Trophoblast cell (in vitro differentiated cells and primary cell): ENCODE measurements at regions not wholly inside any gene's neighbourhood (a gene's known extent, or its start where the extent isn't known, plus 50 kb on each side); places are given as distances from the start of the nearest gene placed in this dataset.

Experiments
- DNase-seq, 2 donors: peaks; one replicate each; pipeline ENCODE4 v3.0.0-alpha.2; 2016
- H2AFZ ChIP-seq: 2 replicates; pipeline ENCODE4 v1.6.1; 2013; ENCODE audit warnings: low read length, moderate library complexity, mild to moderate bottlenecking; ENCODE audit not compliant: insufficient read depth, poor library complexity
- H2AK5ac ChIP-seq: 2 replicates; pipeline ENCODE4 v1.6.1; 2013; ENCODE audit warnings: mild to moderate bottlenecking, low read length
- H2BK120ac ChIP-seq: 2 replicates; pipeline ENCODE4 v1.6.1; 2013; ENCODE audit warnings: low read length, mild to moderate bottlenecking, moderate library complexity; ENCODE audit not compliant: insufficient read depth, poor library complexity
- H2BK12ac ChIP-seq: 2 replicates; pipeline ENCODE4 v1.6.1; 2013; ENCODE audit warnings: mild to moderate bottlenecking, low read length, moderate library complexity
- H2BK5ac ChIP-seq: 2 replicates; pipeline ENCODE4 v1.6.1; 2013; ENCODE audit warnings: low read length, low read depth, moderate library complexity, mild to moderate bottlenecking; ENCODE audit not compliant: poor library complexity
- H3K14ac ChIP-seq: 2 replicates; pipeline ENCODE4 v1.6.1; 2013; ENCODE audit warnings: mild to moderate bottlenecking, low read length
- H3K18ac ChIP-seq: 2 replicates; pipeline ENCODE4 v1.6.1; 2013; ENCODE audit warnings: mild to moderate bottlenecking, low read length
- H3K23ac ChIP-seq: 2 replicates; pipeline ENCODE4 v1.6.1; 2013; ENCODE audit warnings: low read length
- H3K27ac ChIP-seq: 2 replicates; pipeline ENCODE4 v1.5.1; 2013; ENCODE audit warnings: low read depth, mild to moderate bottlenecking, inconsistent platforms, low read length, moderate library complexity
- H3K27me3 ChIP-seq: 2 replicates; pipeline ENCODE4 v1.6.1; 2013; ENCODE audit warnings: inconsistent platforms, mild to moderate bottlenecking, low read length, moderate library complexity; ENCODE audit not compliant: insufficient read depth
- H3K36me3 ChIP-seq, 2 experiments: 1 replicate in 1 of 2; 2 replicates in 1 of 2; pipeline ENCODE4 v1.6.1; 2013; ENCODE audit warnings: low read length in 2 of 2, mild to moderate bottlenecking in 2 of 2, moderate library complexity in 1 of 2; ENCODE audit not compliant: insufficient read depth in 2 of 2, control insufficient read depth in 1 of 2
- H3K4ac ChIP-seq: 2 replicates; pipeline ENCODE4 v1.6.1; 2013; ENCODE audit warnings: low read depth, mild to moderate bottlenecking, low read length, moderate library complexity
- H3K4me1 ChIP-seq, 2 experiments: 1 replicate in 1 of 2; 2 replicates in 1 of 2; pipeline ENCODE4 v1.6.1; 2013; ENCODE audit warnings: low read length in 2 of 2, mild to moderate bottlenecking in 2 of 2, moderate library complexity in 1 of 2; ENCODE audit not compliant: insufficient read depth in 2 of 2, control insufficient read depth in 1 of 2
- H3K4me2 ChIP-seq: 2 replicates; pipeline ENCODE4 v1.6.1; 2013; ENCODE audit warnings: inconsistent platforms, mild to moderate bottlenecking, low read length, moderate library complexity
- H3K4me3 ChIP-seq: 2 replicates; pipeline ENCODE4 v1.5.1; 2013; ENCODE audit warnings: mild to moderate bottlenecking, low read depth, low read length, inconsistent platforms
- H3K79me1 ChIP-seq: one replicate; pipeline ENCODE4 v1.6.1; 2013; ENCODE audit warnings: low read length
- H3K79me2 ChIP-seq: 2 replicates; pipeline ENCODE4 v1.6.1; 2013; ENCODE audit warnings: low read length, mild to moderate bottlenecking; ENCODE audit not compliant: control insufficient read depth, insufficient read depth, poor library complexity
- H3K9ac ChIP-seq: 2 replicates; pipeline ENCODE4 v1.6.1; 2013; ENCODE audit warnings: mild to moderate bottlenecking, low read length
- H3K9me3 ChIP-seq: 2 replicates; pipeline ENCODE4 v1.6.1; 2013; ENCODE audit warnings: low read depth, mild to moderate bottlenecking, control low read depth, inconsistent platforms, low read length; ENCODE audit not compliant: insufficient read depth
- H4K12ac ChIP-seq: 2 replicates; pipeline ENCODE4 v1.6.1; 2013; ENCODE audit warnings: low read depth, mild to moderate bottlenecking, low read length, moderate library complexity
- H4K8ac ChIP-seq: 2 replicates; pipeline ENCODE4 v1.6.1; 2013; ENCODE audit warnings: low read depth, mild to moderate bottlenecking, low read length, moderate library complexity
- H4K91ac ChIP-seq: one replicate; pipeline ENCODE4 v1.6.1; 2013; ENCODE audit warnings: low read depth, mild to moderate bottlenecking, low read length, moderate library complexity
- WGBS: extraction: QIAGEN DNeasy Blood & Tissue Kit; methylation state at CpG from one replicate; pipeline ENCODE4 v1.1.7; 2013; ENCODE audit warnings: missing lambda C conversion rate; ENCODE audit not compliant: insufficient read length, insufficient coverage; ENCODE audit errors: extremely low coverage; 5-methylcytosine and 5-hydroxymethylcytosine counted together

GRCh38 chr5:58259685-58260152 is 200.2 kb downstream of the PLK2 start:
- Histone ChIP-seq H3K79me1 (peaks cover 7% of the 10 kb centered on the region), H3K79me2 (no peaks in the 10 kb centered on the region), H2AFZ (no peak overlapping the region), H3K9ac (no peak overlapping the region), H2BK120ac (no peak overlapping the region), H3K4ac (no peak overlapping the region), H3K23ac (no peak overlapping the region), H2AK5ac (no peak overlapping the region), H3K27ac (peak overlapping the region; percentile 47), H3K14ac (no peak overlapping the region), H2BK12ac (no peak overlapping the region), H3K27me3 (no peaks in the 10 kb centered on the region), H2BK5ac (no peak overlapping the region), H4K8ac (no peak overlapping the region), H3K9me3 (no peaks in the 10 kb centered on the region), H3K4me2 (no peak overlapping the region), H4K91ac (no peak overlapping the region), H4K12ac (no peak overlapping the region), H3K4me3 (no peak overlapping the region), H3K18ac (no peak overlapping the region), H3K4me1 (peaks cover 2 to 3% of the 10 kb centered on the region in 2 experiments), H3K36me3 (no peaks in the 10 kb centered on the region)
- DNase-seq: peak; percentile 82 to 90
- no CpG with 5 or more reads among the region's 6 CpGs for WGBS

GRCh38 chr5:58258984-58259684 is 200.8 kb downstream of the PLK2 start:
- H3K14ac ChIP-seq: peak overlapping the region; percentile 73
- H4K12ac ChIP-seq: no peak overlapping the region

GRCh38 chr5:58255970-58256369 is 203.9 kb downstream of the PLK2 start:
- Histone ChIP-seq H4K12ac (no peak overlapping the region), H2AFZ (no peak overlapping the region), H3K14ac (no peak overlapping the region), H3K4me3 (no peak overlapping the region), H2AK5ac (no peak overlapping the region), H2BK12ac (no peak overlapping the region), H2BK5ac (no peak overlapping the region), H3K9ac (no peak overlapping the region), H3K9me3 (no peaks in the 10 kb centered on the region), H3K79me2 (no peaks in the 10 kb centered on the region), H4K91ac (no peak overlapping the region), H3K27ac (no peak overlapping the region), H3K4ac (no peak overlapping the region), H3K23ac (no peak overlapping the region), H3K36me3 (no peaks in the 10 kb centered on the region), H3K4me1 (peaks cover 2 to 3% of the 10 kb centered on the region in 2 experiments), H3K27me3 (no peaks in the 10 kb centered on the region), H3K79me1 (peaks cover 5% of the 10 kb centered on the region), H2BK120ac (no peak overlapping the region), H4K8ac (no peak overlapping the region), H3K4me2 (no peak overlapping the region), H3K18ac (no peak overlapping the region)
- no peak for DNase-seq
- WGBS: no CpG with 5 or more reads among the region's 2 CpGs

More at GRCh38 chr5:58258984-58259684, 200.8 kb downstream of the PLK2 start:
- H4K8ac ChIP-seq: peak overlapping the region; percentile 57
- H3K27ac ChIP-seq: no peak overlapping the region
- H3K4me3 ChIP-seq: no peak overlapping the region
- H4K91ac ChIP-seq: no peak overlapping the region
- H3K79me1 ChIP-seq: peaks cover 7% of the 10 kb centered on the region
- H3K4me2 ChIP-seq: no peak overlapping the region
- H3K18ac ChIP-seq: no peak overlapping the region
- no peak overlapping the region for H3K9ac ChIP-seq
- H2BK120ac ChIP-seq: peak overlapping the region; percentile 89
- H3K79me2 ChIP-seq: no peaks in the 10 kb centered on the region
- peak overlapping the region; percentile 73 for H2BK12ac ChIP-seq
- no peaks in the 10 kb centered on the region for H3K9me3 ChIP-seq
- no peak overlapping the region for H3K4ac ChIP-seq
- H2AFZ ChIP-seq: no peak overlapping the region
- peaks cover 2 to 3% of the 10 kb centered on the region in 2 experiments for H3K4me1 ChIP-seq
- no peak overlapping the region for H2AK5ac ChIP-seq
- no peak overlapping the region for H3K23ac ChIP-seq
- no peak for DNase-seq
- no peaks in the 10 kb centered on the region for H3K27me3 ChIP-seq
- H3K36me3 ChIP-seq: no peaks in the 10 kb centered on the region
- H2BK5ac ChIP-seq: no peak overlapping the region

GRCh38 chr5:58255386-58255785 is 204.5 kb downstream of the PLK2 start:
- Histone ChIP-seq H2BK120ac (no peak overlapping the region), H4K91ac (no peak overlapping the region), H3K14ac (no peak overlapping the region), H2BK5ac (no peak overlapping the region), H4K8ac (no peak overlapping the region), H3K27ac (no peak overlapping the region), H3K23ac (no peak overlapping the region), H2AK5ac (no peak overlapping the region), H3K79me1 (peaks cover 2% of the 10 kb centered on the region), H3K18ac (no peak overlapping the region), H2AFZ (no peak overlapping the region), H4K12ac (no peak overlapping the region), H3K79me2 (no peaks in the 10 kb centered on the region), H3K4me2 (no peak overlapping the region), H3K4me1 (peaks cover 2 to 3% of the 10 kb centered on the region in 2 experiments), H3K27me3 (no peaks in the 10 kb centered on the region), H2BK12ac (no peak overlapping the region), H3K9me3 (no peaks in the 10 kb centered on the region), H3K4me3 (no peak overlapping the region), H3K4ac (no peak overlapping the region), H3K9ac (no peak overlapping the region), H3K36me3 (no peaks in the 10 kb centered on the region)
- no CpG with 5 or more reads among the region's 1 CpG for WGBS
- DNase-seq: no peak
